ENCODE measurements at regions not wholly inside any gene's neighbourhood (a gene's known extent, or its start where the extent isn't known, plus 50 kb on each side); places are given as distances from the start of the nearest gene placed in this dataset.

GRCh38 chr5:53165431-53166182 lies 56.0 kb upstream of the MOCS2 start:
- TF ChIP-seq POLR2A (IDR thresholded peaks at IDR 0.05) (no peak), POLR2AphosphoS5 (IDR thresholded peaks at IDR 0.05) (no peak)

Measured in breast epithelium (tissue), 3 donors.